AG10803 (cell line): ENCODE measurements at regions not wholly inside any gene's neighbourhood (a gene's known extent, or its start where the extent isn't known, plus 50 kb on each side); places are given as distances from the start of the nearest gene placed in this dataset.

ENCODE experiments used
- DNase-seq: peaks from one replicate; pipeline ENCODE4 v3.0.0; 2010; ENCODE audit warnings: low read depth
- H3K4me3 ChIP-seq: 2 replicates; pipeline ENCODE4 v1.5.1; 2011; ENCODE audit warnings: mild to moderate bottlenecking, low read length, control low read depth
- CTCF ChIP-seq: conservative IDR thresholded peaks from 2 replicates; pipeline ENCODE4 v1.5.1; 2011; ENCODE audit warnings: mild to moderate bottlenecking, low read length, control low read depth, inconsistent platforms

- DNase-seq, result no peak
- TF ChIP-seq CTCF, result no peak
- H3K4me3 ChIP-seq, result no peak overlapping the region
Observed at GRCh38 chr13:85655040-85655439, 144.2 kb downstream of the SLITRK6 start.

DNA sequence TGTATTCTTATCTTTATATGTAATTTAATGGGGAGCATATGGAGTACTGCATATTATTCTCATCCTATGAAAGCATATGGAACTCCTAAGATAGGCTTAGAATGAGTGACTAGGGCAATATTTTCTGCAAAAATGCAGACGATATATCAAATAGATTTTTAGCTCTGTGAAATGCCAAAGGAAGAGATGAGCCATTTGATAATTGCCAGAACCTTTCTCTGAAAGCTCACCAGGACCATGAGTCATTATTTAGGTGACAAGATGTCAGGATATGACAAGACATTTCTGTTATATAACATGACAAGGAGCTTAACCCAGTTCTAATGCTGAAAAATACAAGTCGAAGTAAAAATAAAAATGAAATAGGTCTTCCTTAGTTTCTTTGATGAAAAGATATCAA is 145.0 kb downstream of the SLITRK6 start:
- no peak for TF ChIP-seq CTCF
- no peak overlapping the region for H3K4me3 ChIP-seq
- DNase-seq, result no peak

DNA sequence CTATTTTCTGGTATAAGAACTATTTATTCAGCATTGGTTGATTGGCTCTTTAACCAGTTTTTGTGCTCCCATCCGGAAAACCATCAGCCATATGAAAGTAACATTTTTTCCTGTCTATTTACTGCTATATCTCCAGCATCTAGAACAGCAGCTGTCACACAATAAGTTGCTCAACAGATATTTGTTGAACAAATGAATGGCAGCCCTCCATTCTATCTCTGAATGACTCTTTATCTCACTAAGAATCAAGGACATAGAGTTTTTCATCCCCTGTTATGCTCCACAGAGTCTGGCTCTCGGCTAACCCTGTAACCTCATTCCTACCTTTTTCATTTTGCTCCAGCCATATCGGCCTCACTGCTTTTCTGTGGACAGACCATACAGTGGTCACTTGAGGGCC is 145.5 kb downstream of the SLITRK6 start:
- no peak overlapping the region for H3K4me3 ChIP-seq
- no peak for DNase-seq
- TF ChIP-seq CTCF, result no peak

GRCh38 chr13:85652491-85652890 is 146.7 kb downstream of the SLITRK6 start:
- no peak for DNase-seq
- no peak overlapping the region for H3K4me3 ChIP-seq
- no peak for TF ChIP-seq CTCF

- TF ChIP-seq CTCF, result no peak
- no peak for DNase-seq
- no peak overlapping the region for H3K4me3 ChIP-seq
Observed at GRCh38 chr13:85651440-85651839, 147.8 kb downstream of the SLITRK6 start.

- H3K4me3 ChIP-seq, result no peak overlapping the region
- DNase-seq, result no peak
- TF ChIP-seq CTCF, result no peak
Observed at GRCh38 chr13:85650613-85651012, 148.6 kb downstream of the SLITRK6 start.

- no peak for DNase-seq
- TF ChIP-seq CTCF, result no peak
- H3K4me3 ChIP-seq, result no peak overlapping the region
Observed at GRCh38 chr13:85640727-85641126, 158.5 kb downstream of the SLITRK6 start.
